ENCODE measurements at regions not wholly inside any gene's neighbourhood (a gene's known extent, or its start where the extent isn't known, plus 50 kb on each side); places are given as distances from the start of the nearest gene placed in this dataset.

DNA sequence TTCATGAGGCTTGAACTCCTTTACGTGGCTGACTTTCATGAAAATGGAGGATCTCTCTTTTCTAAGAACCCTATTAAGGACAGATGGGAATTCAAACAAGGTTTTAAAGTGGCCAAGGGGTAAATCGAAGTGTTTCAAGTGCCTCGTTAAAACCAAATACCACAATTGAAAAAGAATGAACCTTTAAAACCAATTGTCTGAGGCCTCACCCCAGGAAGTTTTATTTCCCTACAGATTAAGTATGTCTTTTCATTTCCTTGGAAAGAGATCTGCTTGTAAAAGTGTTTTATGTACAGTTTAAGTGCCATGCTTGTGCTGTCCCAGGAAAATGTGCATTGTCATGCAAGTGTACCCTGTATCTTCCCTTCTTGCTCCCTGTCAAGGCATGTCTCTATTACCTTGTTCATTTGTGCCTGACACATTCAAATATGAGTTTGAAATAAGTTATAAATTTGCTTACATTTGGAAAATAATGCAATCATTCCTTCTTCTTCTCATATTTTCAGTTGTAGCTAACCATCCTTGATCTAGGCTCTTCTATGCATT, 138.7 kb downstream of the ZPLD1 start:
- no peak overlapping the region for H3K9ac ChIP-seq (ENCODE audit: extremely low read depth, insufficient read length, low read length)
- no peak overlapping the region for H2BK20ac ChIP-seq (ENCODE audit: low read depth, low read length, poor library complexity, severe bottlenecking)
- H3K27ac ChIP-seq (ENCODE audit: insufficient read length, low read depth, low read length): no peak overlapping the region
- no peaks in the 10 kb centered on the region for H3K79me1 ChIP-seq (ENCODE audit: insufficient read depth, low read depth, low read length, poor library complexity, severe bottlenecking)
- no peak overlapping the region for H3T11ph ChIP-seq (ENCODE audit: low read length)
- no peak overlapping the region for H4K8ac ChIP-seq (replicated peaks; ENCODE audit: insufficient read length, low read depth, low read length)
- H2BK15ac ChIP-seq (ENCODE audit: low read depth, low read length): no peak overlapping the region
- no peak overlapping the region for H4K91ac ChIP-seq (ENCODE audit: insufficient read length, low read depth, low read length)
- Mint-ChIP-seq H3K36me3 (ENCODE audit: insufficient read depth in 1 of 3, low read depth in 3 of 3) (no peaks in the 10 kb centered on the region; a peak in 1 of 7 replicates), H3K4me1 (peaks cover 4% of the 10 kb centered on the region in 2 experiments), H3K9me3 (no peaks in the 10 kb centered on the region), H3K4me3 (no peak overlapping the region), H3K27me3 (ENCODE audit: low read depth) (no peaks in the 10 kb centered on the region), H3K27ac (no peak overlapping the region; a peak in 1 of 7 replicates)
- no peak overlapping the region for H3K4me2 ChIP-seq (ENCODE audit: insufficient read depth, insufficient read length, low read length)
- no peaks in the 10 kb centered on the region for H3K9me3 ChIP-seq (ENCODE audit: control insufficient read depth, low read depth, low read length)
- no peak overlapping the region for H3K4ac ChIP-seq (ENCODE audit: low read depth, low read length)
- no CpG with 5 or more reads among the region's 3 CpGs for WGBS (ENCODE audit: extremely low coverage, insufficient read length, low lambda C conversion rate)
- TF ChIP-seq, protein P1, sequence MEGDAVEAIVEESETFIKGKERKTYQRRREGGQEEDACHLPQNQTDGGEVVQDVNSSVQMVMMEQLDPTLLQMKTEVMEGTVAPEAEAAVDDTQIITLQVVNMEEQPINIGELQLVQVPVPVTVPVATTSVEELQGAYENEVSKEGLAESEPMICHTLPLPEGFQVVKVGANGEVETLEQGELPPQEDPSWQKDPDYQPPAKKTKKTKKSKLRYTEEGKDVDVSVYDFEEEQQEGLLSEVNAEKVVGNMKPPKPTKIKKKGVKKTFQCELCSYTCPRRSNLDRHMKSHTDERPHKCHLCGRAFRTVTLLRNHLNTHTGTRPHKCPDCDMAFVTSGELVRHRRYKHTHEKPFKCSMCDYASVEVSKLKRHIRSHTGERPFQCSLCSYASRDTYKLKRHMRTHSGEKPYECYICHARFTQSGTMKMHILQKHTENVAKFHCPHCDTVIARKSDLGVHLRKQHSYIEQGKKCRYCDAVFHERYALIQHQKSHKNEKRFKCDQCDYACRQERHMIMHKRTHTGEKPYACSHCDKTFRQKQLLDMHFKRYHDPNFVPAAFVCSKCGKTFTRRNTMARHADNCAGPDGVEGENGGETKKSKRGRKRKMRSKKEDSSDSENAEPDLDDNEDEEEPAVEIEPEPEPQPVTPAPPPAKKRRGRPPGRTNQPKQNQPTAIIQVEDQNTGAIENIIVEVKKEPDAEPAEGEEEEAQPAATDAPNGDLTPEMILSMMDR (conservative IDR thresholded peaks at IDR 0.05): no peak
- H2BK12ac ChIP-seq (ENCODE audit: insufficient read length, low read depth, low read length): no peak overlapping the region
- no peak overlapping the region for H3K56ac ChIP-seq (ENCODE audit: insufficient read length, low read depth, low read length)
- H3K27me3 ChIP-seq (ENCODE audit: insufficient read depth, low read length): no peaks in the 10 kb centered on the region
- no peak overlapping the region for H2AK5ac ChIP-seq (ENCODE audit: insufficient read length, low read length)
- H2BK120ac ChIP-seq (ENCODE audit: low read depth, low read length, poor library complexity, severe bottlenecking): no peak overlapping the region
- no peaks in the 10 kb centered on the region for H3K79me2 ChIP-seq (ENCODE audit: insufficient read depth, low read length)
- no peak overlapping the region for H2BK5ac ChIP-seq (ENCODE audit: insufficient read length, low read length)
- no peak overlapping the region for H3K23ac ChIP-seq (ENCODE audit: insufficient read length, low read depth, low read length)
- H4K5ac ChIP-seq (ENCODE audit: insufficient read length, low read depth, low read length): no peak overlapping the region
- no peak for DNase-seq
- no peaks in the 10 kb centered on the region for H3K4me1 ChIP-seq (ENCODE audit: insufficient read depth, low read length)
- no peak overlapping the region for H3K14ac ChIP-seq (ENCODE audit: insufficient read depth, low read length)
- no peaks in the 10 kb centered on the region for H4K20me1 ChIP-seq (ENCODE audit: control insufficient read depth, insufficient read depth, insufficient read length)
- no peak overlapping the region for H2AFZ ChIP-seq (ENCODE audit: low read length)
- H3K18ac ChIP-seq (ENCODE audit: insufficient read length, low read depth, low read length): no peak overlapping the region
- no peaks in the 10 kb centered on the region for H3K23me2 ChIP-seq (ENCODE audit: insufficient read length, low read depth, low read length, poor library complexity, severe bottlenecking)
